ENCODE measurements at regions not wholly inside any gene's neighbourhood (a gene's known extent, or its start where the extent isn't known, plus 50 kb on each side); places are given as distances from the start of the nearest gene placed in this dataset.

DNA sequence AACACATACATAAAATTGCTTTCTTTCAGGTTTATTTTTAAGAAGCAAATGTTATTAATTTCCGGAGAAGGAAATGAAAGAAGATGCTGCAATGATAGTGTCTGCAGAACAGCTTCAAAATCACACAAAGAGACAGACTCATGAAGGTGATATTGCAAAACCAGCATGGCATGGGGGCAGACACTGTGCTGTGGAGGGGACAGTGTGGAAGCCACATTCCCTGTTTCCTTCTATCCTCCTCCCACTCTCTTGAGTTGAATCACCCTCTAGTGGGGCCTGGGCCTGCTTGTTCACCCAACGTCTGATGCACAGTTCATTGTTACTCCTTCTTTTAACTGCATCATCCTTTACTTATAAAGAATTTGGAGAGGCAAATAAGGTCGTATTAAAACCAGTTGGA lies 104.0 kb upstream of the INSIG1 start:
- H3K27ac ChIP-seq (replicated peaks): no peak overlapping the region
- no peaks in the 10 kb centered on the region for H3K27me3 ChIP-seq (ENCODE audit: insufficient read depth, poor library complexity, severe bottlenecking)
- DNase-seq (ENCODE audit: low read depth in 1 of 2, low spot score in 1 of 2): no peak
- TF ChIP-seq, protein P1, sequence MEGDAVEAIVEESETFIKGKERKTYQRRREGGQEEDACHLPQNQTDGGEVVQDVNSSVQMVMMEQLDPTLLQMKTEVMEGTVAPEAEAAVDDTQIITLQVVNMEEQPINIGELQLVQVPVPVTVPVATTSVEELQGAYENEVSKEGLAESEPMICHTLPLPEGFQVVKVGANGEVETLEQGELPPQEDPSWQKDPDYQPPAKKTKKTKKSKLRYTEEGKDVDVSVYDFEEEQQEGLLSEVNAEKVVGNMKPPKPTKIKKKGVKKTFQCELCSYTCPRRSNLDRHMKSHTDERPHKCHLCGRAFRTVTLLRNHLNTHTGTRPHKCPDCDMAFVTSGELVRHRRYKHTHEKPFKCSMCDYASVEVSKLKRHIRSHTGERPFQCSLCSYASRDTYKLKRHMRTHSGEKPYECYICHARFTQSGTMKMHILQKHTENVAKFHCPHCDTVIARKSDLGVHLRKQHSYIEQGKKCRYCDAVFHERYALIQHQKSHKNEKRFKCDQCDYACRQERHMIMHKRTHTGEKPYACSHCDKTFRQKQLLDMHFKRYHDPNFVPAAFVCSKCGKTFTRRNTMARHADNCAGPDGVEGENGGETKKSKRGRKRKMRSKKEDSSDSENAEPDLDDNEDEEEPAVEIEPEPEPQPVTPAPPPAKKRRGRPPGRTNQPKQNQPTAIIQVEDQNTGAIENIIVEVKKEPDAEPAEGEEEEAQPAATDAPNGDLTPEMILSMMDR (IDR thresholded peaks at IDR 0.05; ENCODE audit: insufficient read depth, low read length): no peak
- no peak for TF ChIP-seq POLR2AphosphoS5 (IDR thresholded peaks at IDR 0.05; ENCODE audit: low read depth)
- TF ChIP-seq, protein P2, sequence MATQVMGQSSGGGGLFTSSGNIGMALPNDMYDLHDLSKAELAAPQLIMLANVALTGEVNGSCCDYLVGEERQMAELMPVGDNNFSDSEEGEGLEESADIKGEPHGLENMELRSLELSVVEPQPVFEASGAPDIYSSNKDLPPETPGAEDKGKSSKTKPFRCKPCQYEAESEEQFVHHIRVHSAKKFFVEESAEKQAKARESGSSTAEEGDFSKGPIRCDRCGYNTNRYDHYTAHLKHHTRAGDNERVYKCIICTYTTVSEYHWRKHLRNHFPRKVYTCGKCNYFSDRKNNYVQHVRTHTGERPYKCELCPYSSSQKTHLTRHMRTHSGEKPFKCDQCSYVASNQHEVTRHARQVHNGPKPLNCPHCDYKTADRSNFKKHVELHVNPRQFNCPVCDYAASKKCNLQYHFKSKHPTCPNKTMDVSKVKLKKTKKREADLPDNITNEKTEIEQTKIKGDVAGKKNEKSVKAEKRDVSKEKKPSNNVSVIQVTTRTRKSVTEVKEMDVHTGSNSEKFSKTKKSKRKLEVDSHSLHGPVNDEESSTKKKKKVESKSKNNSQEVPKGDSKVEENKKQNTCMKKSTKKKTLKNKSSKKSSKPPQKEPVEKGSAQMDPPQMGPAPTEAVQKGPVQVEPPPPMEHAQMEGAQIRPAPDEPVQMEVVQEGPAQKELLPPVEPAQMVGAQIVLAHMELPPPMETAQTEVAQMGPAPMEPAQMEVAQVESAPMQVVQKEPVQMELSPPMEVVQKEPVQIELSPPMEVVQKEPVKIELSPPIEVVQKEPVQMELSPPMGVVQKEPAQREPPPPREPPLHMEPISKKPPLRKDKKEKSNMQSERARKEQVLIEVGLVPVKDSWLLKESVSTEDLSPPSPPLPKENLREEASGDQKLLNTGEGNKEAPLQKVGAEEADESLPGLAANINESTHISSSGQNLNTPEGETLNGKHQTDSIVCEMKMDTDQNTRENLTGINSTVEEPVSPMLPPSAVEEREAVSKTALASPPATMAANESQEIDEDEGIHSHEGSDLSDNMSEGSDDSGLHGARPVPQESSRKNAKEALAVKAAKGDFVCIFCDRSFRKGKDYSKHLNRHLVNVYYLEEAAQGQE (IDR thresholded peaks at IDR 0.05; ENCODE audit: insufficient replicate concordance, low read depth): no peak
- no peak for TF ChIP-seq SPI1 (IDR thresholded peaks at IDR 0.05; ENCODE audit: borderline replicate concordance, low read depth)
- no peak for TF ChIP-seq GABPA (IDR thresholded peaks at IDR 0.05; ENCODE audit: low read depth)
- no peak overlapping the region for H3K4me3 ChIP-seq (replicated peaks; ENCODE audit: insufficient read depth, low read length)

DNA sequence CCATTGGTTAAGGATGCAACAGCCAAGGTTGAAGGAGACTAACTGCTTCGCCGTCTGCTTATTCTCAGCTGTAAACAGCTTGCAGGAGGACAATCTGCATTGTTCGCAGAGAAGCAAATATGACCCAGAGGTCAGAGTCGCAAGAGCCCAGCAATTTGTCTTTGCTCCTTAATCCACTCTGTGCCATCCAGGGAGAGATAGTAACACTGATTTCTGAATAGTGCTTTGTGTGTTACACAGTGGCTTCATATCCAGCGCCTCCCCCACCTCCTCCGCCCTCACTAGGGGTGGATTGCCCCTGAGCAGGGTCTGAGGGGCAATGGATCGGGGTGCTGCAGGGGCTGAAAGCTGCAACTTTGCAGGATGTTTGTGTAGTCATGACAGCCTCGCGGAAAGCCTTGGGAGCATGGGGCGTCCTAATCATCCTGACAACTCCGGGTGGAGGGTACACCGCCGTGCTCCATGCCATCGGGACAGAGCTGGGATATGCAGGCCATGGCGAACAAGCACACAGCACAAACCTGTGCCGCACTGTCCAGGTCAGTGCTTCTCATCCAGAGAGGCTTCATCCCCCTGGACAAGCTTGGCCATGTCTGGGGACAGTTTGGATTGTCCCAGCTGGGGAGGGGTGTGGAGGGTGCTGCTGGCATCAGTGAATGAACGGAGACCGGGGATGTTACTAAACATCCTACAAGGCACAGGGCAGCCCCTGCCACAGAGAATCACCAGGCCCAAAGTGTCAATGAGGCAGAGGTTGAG lies 103.1 kb upstream of the INSIG1 start:
- DNase-seq (ENCODE audit: low read depth in 1 of 2, low spot score in 1 of 2): no peak
- Histone ChIP-seq H3K27ac (replicated peaks) (no peak overlapping the region), H3K4me3 (replicated peaks; ENCODE audit: insufficient read depth, low read length) (no peak overlapping the region), H3K27me3 (ENCODE audit: insufficient read depth, poor library complexity, severe bottlenecking) (no peaks in the 10 kb centered on the region)
- TF ChIP-seq SPI1 (IDR thresholded peaks at IDR 0.05; ENCODE audit: borderline replicate concordance, low read depth) (no peak), GABPA (IDR thresholded peaks at IDR 0.05; ENCODE audit: low read depth) (no peak), POLR2AphosphoS5 (IDR thresholded peaks at IDR 0.05; ENCODE audit: low read depth) (no peak)
- TF ChIP-seq, protein P2 (IDR thresholded peaks at IDR 0.05; ENCODE audit: insufficient replicate concordance, low read depth): no peak
- TF ChIP-seq, protein P1 (IDR thresholded peaks at IDR 0.05; ENCODE audit: insufficient read depth, low read length): no peak

DNA sequence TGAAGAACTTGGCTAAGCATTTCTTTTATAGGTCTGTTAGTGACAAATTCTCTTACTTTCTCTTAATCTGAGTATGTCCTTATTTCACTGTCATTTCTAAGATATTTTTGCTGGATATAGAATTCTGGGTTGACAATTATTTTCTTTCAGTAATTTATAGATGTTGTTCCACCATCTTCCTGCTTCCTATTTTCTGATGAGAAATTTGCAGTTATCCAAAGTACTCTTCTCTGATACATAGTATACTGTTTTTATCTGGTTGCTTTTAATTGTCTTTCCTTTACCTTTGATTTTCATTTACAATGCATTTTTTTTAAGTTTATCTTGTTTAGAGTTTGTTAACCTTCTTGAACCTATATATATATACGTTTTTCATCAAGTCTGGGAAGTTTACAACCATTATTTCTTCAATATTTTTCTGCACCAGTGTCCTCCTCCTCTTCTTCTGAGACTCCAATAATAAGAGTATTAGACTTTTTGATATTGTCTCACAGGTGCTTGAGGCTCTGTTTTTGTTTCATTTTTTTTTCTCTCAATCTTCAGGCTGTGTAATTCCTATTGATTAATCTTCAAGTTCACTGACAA lies 101.6 kb upstream of the INSIG1 start:
- TF ChIP-seq GABPA (IDR thresholded peaks at IDR 0.05; ENCODE audit: low read depth) (no peak), POLR2AphosphoS5 (IDR thresholded peaks at IDR 0.05; ENCODE audit: low read depth) (no peak), SPI1 (IDR thresholded peaks at IDR 0.05; ENCODE audit: borderline replicate concordance, low read depth) (no peak)
- TF ChIP-seq, protein P2 (IDR thresholded peaks at IDR 0.05; ENCODE audit: insufficient replicate concordance, low read depth): no peak
- TF ChIP-seq, protein P1 (IDR thresholded peaks at IDR 0.05; ENCODE audit: insufficient read depth, low read length): no peak
- DNase-seq (ENCODE audit: low read depth in 1 of 2, low spot score in 1 of 2): no peak
- no peaks in the 10 kb centered on the region for H3K27me3 ChIP-seq (ENCODE audit: insufficient read depth, poor library complexity, severe bottlenecking)
- no peak overlapping the region for H3K4me3 ChIP-seq (replicated peaks; ENCODE audit: insufficient read depth, low read length)
- H3K27ac ChIP-seq (replicated peaks): no peak overlapping the region

All from HL-60 (cell line).